ENCODE measurements at regions not wholly inside any gene's neighbourhood (a gene's known extent, or its start where the extent isn't known, plus 50 kb on each side); places are given as distances from the start of the nearest gene placed in this dataset.

DNA sequence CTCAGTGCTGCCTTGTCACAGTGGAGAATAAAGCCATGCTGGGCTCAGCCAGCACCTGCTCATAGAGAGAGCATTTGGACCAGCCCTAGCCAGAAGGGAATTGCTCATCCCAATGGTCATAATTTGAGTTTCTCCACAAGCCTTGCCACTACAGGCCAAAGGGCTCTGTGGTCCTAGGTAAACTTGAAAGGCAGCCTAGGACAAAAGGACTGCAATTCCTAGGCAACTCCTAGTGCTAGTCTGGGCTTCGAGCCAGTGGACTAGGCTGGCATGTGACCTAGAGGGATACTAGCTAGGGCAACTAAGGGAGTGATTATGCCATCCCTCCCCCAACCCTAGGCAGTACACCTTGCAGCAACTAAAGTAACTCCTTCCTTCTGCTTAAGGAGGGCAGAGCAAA is 516.2 kb downstream of the BCKDHB start:
- no peak for TF ChIP-seq SPI1 (IDR thresholded peaks at IDR 0.05; ENCODE audit: borderline replicate concordance, low read depth)
- TF ChIP-seq GABPA (IDR thresholded peaks at IDR 0.05; ENCODE audit: low read depth), result no peak
- TF ChIP-seq POLR2AphosphoS5 (IDR thresholded peaks at IDR 0.05; ENCODE audit: low read depth), result no peak
- no peak for TF ChIP-seq REST (IDR thresholded peaks at IDR 0.05; ENCODE audit: insufficient replicate concordance, low read depth)
- TF ChIP-seq, protein P1, sequence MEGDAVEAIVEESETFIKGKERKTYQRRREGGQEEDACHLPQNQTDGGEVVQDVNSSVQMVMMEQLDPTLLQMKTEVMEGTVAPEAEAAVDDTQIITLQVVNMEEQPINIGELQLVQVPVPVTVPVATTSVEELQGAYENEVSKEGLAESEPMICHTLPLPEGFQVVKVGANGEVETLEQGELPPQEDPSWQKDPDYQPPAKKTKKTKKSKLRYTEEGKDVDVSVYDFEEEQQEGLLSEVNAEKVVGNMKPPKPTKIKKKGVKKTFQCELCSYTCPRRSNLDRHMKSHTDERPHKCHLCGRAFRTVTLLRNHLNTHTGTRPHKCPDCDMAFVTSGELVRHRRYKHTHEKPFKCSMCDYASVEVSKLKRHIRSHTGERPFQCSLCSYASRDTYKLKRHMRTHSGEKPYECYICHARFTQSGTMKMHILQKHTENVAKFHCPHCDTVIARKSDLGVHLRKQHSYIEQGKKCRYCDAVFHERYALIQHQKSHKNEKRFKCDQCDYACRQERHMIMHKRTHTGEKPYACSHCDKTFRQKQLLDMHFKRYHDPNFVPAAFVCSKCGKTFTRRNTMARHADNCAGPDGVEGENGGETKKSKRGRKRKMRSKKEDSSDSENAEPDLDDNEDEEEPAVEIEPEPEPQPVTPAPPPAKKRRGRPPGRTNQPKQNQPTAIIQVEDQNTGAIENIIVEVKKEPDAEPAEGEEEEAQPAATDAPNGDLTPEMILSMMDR (IDR thresholded peaks at IDR 0.05; ENCODE audit: insufficient read depth, low read length), result no peak
- Histone ChIP-seq H3K27ac (replicated peaks) (no peak overlapping the region), H3K4me3 (replicated peaks; ENCODE audit: insufficient read depth, low read length) (no peak overlapping the region), H3K27me3 (ENCODE audit: insufficient read depth, poor library complexity, severe bottlenecking) (no peaks in the 10 kb centered on the region)
- DNase-seq (ENCODE audit: low read depth in 1 of 2, low spot score in 1 of 2), result no peak

GRCh38 chr6:80618953-80619352 is 512.5 kb downstream of the BCKDHB start:
- no peak for DNase-seq (ENCODE audit: low read depth in 1 of 2, low spot score in 1 of 2)
- H3K27me3 ChIP-seq (ENCODE audit: insufficient read depth, poor library complexity, severe bottlenecking), result no peaks in the 10 kb centered on the region
- no peak overlapping the region for H3K4me3 ChIP-seq (replicated peaks; ENCODE audit: insufficient read depth, low read length)
- no peak overlapping the region for H3K27ac ChIP-seq (replicated peaks)
- TF ChIP-seq SPI1 (IDR thresholded peaks at IDR 0.05; ENCODE audit: borderline replicate concordance, low read depth), result no peak
- TF ChIP-seq, protein P1 (IDR thresholded peaks at IDR 0.05; ENCODE audit: insufficient read depth, low read length), result no peak
- no peak for TF ChIP-seq GABPA (IDR thresholded peaks at IDR 0.05; ENCODE audit: low read depth)
- no peak for TF ChIP-seq REST (IDR thresholded peaks at IDR 0.05; ENCODE audit: insufficient replicate concordance, low read depth)
- TF ChIP-seq POLR2AphosphoS5 (IDR thresholded peaks at IDR 0.05; ENCODE audit: low read depth), result no peak

- no peak overlapping the region for H3K27ac ChIP-seq (replicated peaks)
- TF ChIP-seq SPI1 (IDR thresholded peaks at IDR 0.05; ENCODE audit: borderline replicate concordance, low read depth) (no peak), REST (IDR thresholded peaks at IDR 0.05; ENCODE audit: insufficient replicate concordance, low read depth) (no peak), GABPA (IDR thresholded peaks at IDR 0.05; ENCODE audit: low read depth) (no peak), POLR2AphosphoS5 (IDR thresholded peaks at IDR 0.05; ENCODE audit: low read depth) (no peak)
- TF ChIP-seq, protein P1 (IDR thresholded peaks at IDR 0.05; ENCODE audit: insufficient read depth, low read length), result no peak
Observed at GRCh38 chr6:80610846-80611245, 504.4 kb downstream of the BCKDHB start.

More at GRCh38 chr6:80610846-80611245, 504.4 kb downstream of the BCKDHB start:
- H3K27me3 ChIP-seq (ENCODE audit: insufficient read depth, poor library complexity, severe bottlenecking), result no peaks in the 10 kb centered on the region
- no peak overlapping the region for H3K4me3 ChIP-seq (replicated peaks; ENCODE audit: insufficient read depth, low read length)
- no peak for DNase-seq (ENCODE audit: low read depth in 1 of 2, low spot score in 1 of 2)

Measured in HL-60 (cell line).